Stimulated activated CD4-positive, alpha-beta T cell treated with anti-CD3 and anti-CD28 coated beads, Interleukin-15, amount 100 ng/mL, for 24 hours (primary cell): ENCODE measurements at regions not wholly inside any gene's neighbourhood (a gene's known extent, or its start where the extent isn't known, plus 50 kb on each side); places are given as distances from the start of the nearest gene placed in this dataset.

Experiments used
- DNase-seq: peaks from one replicate; pipeline ENCODE4 v3.0.0-alpha.2; 2020

DNA sequence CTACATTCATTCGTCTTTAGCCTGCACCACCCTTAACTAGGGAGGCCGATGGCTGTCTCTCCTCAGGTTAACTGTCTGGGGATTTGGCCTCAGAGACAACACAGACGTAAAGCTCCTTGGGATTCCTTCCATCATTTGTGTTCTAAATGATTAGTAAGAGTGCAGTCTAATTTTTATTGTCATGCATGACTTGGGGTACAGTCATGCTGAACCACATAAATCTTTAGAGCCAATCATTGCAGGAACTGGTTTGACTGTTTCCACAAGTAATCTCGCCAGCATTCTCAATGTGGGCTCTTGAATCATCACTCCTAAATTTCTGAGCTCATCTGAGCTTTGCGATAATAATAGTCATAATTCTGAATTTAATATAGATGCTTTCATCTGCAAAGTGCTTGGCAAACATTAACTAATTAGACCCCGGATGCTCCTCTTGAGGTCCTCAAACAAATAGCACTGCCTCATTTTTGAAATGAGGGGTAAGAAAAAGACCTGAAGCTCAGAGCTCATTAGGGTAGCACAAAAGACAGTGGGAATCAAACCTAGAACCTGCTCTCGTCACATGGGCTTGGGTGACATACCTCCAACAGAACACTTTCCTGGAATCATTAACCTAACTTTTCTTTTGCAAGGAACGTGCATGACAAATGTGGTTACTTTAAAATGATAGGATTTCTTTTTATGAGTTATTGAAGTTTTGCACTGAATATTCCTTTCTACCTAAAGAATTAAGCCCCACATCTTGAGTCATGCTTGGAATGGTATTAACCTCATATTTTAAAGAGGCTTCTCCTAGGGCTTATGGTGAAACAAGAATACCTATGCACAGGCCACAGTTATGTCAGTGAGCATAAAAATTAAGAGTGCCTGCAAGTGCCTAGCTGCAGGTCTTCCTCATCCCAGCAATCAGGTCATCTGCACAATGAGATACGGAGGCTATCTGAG, 118.9 kb upstream of the NRP1 start:
- no peak for DNase-seq

GRCh38 chr10:33448421-33449140, 114.1 kb upstream of the NRP1 start:
- DNase-seq = no peak

DNA sequence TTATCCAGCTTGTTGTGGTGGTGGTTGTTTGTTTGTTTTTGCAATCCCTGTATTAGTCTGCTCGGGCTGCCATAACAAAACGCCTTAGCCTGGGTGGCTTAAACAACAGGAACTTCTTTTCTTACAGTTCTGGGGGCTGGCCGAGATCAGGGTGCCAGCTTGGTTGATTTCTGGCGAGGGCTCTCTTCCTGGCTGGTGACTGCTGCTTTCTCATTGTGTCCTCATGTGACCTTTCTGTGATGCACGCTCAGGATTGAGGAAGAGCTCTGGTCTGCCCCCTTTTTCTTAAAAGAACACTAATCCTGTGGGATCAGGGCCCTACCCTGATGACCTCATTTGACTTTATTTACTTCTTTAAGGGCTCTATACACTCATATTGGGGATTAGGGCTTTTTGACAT, 107.1 kb upstream of the NRP1 start:
- no peak for DNase-seq

GRCh38 chr10:33434933-33435332, 100.5 kb upstream of the NRP1 start:
- no peak for DNase-seq

DNA sequence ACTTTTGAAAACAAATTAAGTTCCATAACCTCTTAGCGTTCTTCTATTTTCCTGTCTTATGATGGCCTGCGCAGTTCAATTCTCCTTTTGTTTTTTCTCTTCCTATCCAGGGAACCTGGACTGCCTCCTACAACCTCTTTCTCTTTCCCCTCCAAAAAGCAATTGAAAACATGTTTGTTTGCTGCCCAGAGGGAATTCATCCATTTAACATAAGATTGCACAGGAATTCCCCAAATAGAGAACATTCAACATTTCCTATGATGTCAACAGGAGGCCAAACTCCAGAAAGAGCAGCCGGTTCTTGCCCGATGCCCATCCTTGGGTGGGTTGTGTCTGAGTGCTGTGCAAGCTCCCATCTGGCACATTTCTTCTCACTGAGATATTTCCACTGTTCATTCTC, 94.2 kb upstream of the NRP1 start:
- no peak for DNase-seq

DNA sequence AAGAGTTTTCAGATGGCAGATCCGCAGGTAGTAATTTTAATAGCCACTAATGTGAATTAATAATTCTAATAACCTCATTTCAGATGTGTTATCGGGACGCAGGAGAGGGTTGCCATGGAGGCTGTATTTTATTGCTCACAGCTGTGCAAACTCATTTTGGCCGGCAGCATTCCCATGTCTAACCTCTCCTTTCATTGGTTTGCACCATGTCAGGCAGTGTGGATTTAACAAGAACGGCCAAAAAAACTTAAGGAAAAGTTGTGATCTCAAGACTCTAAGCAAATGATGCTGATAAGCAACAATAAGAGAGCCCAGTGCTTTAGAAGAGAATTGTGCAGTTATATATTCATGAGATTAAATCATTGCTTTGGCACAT, 88.7 kb upstream of the NRP1 start:
- DNase-seq = no peak

- DNase-seq = no peak
Measured at GRCh38 chr10:33422471-33423153, 88.1 kb upstream of the NRP1 start.

DNA sequence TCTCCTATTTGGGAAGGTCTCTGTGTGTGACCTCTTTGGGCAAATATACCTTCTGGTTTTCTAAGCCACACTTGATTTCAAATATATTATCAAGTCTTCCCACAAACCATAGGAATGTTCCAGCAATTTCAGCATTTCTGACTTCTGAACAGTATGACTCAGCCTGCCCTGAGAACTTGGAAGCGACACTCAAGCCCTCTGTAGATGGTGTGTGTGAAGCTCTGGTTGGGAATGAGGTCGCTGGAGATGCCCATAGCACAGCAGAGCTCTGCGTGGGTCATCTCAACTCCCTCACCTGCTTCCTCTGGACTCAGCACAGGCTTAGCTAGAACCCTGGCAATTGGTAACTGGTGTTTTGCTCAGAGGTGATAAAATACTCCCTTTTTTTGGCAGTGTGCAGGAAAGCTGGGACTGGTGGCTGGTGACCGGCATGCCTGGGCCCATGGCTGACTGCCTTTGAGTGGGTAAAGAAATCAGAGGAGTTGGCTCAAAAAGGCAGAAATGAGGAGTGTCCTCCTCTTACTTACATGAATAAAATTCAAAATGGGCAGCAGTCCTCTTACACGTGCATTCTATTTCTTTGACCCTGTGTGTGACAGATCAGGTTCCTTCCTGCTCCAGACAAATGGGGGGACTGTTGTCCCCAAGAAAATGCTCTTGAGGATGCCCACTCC, 87.5 kb upstream of the NRP1 start:
- no peak for DNase-seq

DNA sequence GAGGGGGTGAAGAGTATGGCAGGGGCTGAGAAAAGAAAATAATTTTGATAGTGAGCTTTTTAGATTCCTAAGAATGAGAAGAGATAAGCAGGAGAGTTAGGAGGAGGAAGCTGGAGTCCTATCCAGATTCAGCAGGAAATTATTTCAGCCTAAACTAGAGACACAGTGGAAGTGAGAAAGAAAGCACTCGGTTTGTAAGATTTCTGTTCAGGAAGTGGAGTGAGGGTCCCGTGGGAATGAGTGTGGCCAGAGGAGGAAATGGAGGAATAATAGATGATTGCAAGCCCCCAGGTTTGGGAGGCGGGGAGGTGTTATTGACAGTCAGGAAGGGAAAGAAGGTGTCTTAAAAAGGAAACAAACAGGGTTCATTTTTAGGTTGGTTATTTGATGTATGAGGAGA, 84.8 kb upstream of the NRP1 start:
- DNase-seq = no peak

- no peak for DNase-seq
Measured at GRCh38 chr10:33418301-33418700, 83.8 kb upstream of the NRP1 start.

DNA sequence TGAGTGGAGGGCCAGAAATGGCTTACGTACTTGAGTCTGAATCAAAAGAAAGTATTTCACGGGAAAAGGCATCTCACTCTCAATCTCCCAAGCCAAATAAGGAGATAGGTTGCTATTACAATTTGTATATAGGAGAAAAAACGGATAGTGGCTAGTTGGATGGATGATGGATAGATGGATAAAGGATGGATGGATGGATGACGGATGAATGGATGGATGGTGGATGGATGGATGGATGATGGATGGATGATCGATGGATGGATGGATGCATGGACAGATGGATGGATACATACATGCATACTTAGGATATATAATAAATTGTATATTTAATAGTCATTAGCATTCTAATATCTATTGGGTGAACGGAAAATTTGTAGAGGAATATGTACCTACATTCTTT, 82.2 kb upstream of the NRP1 start:
- no peak for DNase-seq

DNA sequence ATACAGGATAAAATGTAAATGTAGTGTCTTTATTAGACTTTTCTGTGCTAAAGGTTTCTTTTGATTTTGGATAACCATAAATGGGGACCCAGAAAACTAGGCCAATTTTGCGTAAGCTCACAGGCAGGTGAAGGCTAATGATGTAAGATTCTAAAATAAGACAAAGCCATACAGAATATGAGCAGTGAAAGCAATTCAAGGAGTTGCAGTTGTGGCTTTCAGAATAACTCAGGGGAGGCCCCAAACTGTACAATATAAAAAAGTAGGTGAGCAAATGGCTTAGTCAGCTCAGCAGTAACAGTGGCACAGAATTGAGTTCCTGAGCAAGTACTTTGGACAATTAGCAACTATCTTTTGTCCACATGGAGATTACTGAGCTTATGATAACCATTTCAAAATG, 81.7 kb upstream of the NRP1 start:
- DNase-seq = peak; percentile 4

GRCh38 chr10:33414841-33415240, 80.4 kb upstream of the NRP1 start:
- DNase-seq = no peak

DNA sequence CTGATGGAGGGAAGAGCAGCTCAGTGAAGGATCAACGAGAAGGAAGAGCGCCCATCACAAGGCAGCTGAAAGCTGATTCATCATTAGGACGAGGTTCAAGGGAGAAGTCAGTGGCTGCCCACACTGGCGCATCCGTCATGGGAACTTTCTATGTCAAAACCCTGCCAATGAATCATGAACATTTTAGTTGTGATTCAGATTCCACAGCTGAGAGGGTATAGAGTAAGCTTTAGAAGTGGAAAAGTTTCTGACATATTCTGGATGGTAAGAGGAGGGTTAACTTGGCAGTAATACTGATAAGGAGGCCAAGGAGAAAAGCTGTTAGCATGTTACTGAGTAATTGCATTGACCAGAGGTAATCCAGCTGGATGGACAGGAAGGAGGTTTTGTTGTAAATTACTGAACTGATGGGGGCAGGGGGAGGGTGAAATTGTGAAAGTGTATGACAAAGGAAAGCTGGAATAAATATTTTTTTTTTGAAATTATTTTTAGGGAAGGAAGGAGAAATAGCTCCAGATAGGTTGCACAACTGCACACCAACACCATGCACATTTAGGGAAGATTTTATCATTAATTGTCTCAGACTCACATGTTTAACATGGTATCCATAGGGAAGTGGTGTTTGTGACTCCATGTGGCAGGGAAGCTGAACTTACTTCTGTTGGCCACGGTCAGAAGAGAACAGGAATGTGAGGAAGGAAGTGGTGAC, 78.3 kb upstream of the NRP1 start:
- peak; percentile 18 for DNase-seq

- no peak for DNase-seq
Measured at GRCh38 chr10:33412241-33412640, 77.8 kb upstream of the NRP1 start.

DNA sequence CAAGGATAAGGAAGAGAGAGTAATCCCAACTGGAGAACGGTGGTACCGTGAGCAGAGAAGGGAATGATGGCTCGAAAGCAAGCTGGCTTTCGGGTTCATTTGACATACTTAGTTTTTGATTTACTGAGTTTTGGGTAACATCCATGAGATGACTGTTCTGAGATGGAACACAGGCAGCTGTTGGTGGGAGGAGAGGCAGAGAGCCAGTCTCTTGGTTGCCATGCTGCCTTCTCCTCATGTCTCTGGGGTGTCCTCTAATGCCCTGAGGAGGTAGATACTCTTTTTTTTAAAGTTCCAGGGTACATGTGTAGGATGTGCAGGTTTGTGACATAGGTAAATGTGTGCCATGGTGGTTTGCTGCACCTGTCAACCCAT, 76.4 kb upstream of the NRP1 start:
- DNase-seq = no peak

DNA sequence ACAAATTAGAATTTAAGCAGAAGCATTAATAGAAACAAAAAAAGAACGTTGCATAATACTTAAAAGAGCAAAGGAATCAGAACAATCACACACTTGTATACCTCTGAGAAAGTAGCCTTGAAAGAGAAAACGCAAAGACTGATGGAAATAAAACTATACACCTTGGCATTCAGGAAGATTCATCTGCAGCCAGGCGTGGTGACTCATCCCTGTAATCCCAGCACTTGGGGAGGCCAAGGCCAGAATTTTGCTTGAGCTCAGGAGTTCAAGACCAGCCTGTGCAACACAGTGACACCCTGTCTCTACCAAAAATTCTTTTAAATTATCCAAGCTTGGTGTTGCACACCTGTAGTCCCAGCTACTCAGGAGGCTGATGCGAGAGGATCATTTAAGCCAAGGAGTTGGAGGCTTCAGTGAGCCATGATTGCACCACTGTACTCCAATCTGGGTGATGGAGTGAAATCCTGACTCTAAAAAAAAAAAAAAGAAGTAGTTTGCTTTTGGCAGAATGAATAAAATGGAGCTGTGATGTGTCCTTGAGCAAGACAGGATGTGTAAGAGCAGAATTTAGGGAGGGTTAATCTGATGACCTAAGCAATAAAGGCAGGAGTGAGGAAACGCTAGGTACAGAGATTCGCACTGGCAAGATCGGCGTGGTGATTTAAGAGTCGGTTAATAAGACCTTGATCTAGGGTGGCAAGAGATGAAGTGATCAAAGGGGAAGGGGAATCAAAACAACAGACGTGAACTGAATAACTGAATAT, 75.8 kb upstream of the NRP1 start:
- no peak for DNase-seq

- no peak for DNase-seq
Measured at GRCh38 chr10:33406596-33406995, 72.1 kb upstream of the NRP1 start.

GRCh38 chr10:33402220-33403073, 68.0 kb upstream of the NRP1 start:
- no peak for DNase-seq

GRCh38 chr10:33401300-33401699, 66.8 kb upstream of the NRP1 start:
- DNase-seq = no peak

- no peak for DNase-seq
Measured at GRCh38 chr10:33398796-33399195, 64.3 kb upstream of the NRP1 start.
